H1 (cell line): ENCODE measurements at regions not wholly inside any gene's neighbourhood (a gene's known extent, or its start where the extent isn't known, plus 50 kb on each side); places are given as distances from the start of the nearest gene placed in this dataset.

Source experiments
- CEBPB ChIP-seq: IDR thresholded peaks from 2 replicates; pipeline ENCODE4 v1.6.1; 2012; ENCODE audit warnings: low read depth, low read length
- TAF7 ChIP-seq: optimal IDR thresholded peaks from 2 replicates; pipeline ENCODE3; 2011; ENCODE audit warnings: low read depth, mild to moderate bottlenecking, inconsistent platforms, low read length, moderate library complexity, borderline replicate concordance
- TF ChIP-seq, protein P1 (sequence below), 3 experiments: IDR thresholded peaks; 1 replicate in 2 of 3; 2 replicates in 1 of 3; pipeline versions ENCODE4 v1.5.1 to v1.6.1; 2011; ENCODE audit warnings: low read length in 3 of 3, mild to moderate bottlenecking in 3 of 3, inconsistent platforms in 2 of 3, low read depth in 1 of 3, moderate library complexity in 1 of 3; ENCODE audit not compliant: insufficient read depth in 1 of 3; ENCODE audit errors: control extremely low read depth in 1 of 3

DNA sequence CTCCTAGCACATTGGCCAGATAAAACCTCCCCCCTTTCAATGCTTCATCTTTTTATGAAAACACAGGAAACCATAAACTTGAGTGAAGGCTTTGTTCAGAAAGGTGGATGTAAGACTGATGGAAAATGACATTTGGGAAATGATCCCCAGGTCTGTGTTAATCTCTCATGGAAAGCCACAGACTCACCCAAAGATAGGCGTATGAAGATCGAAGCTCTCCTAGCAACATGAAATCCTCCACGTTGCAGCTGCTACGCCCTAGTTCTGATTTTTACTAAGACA, 63.4 kb upstream of the PTGR2 start (continued):
- TF ChIP-seq, protein P1, sequence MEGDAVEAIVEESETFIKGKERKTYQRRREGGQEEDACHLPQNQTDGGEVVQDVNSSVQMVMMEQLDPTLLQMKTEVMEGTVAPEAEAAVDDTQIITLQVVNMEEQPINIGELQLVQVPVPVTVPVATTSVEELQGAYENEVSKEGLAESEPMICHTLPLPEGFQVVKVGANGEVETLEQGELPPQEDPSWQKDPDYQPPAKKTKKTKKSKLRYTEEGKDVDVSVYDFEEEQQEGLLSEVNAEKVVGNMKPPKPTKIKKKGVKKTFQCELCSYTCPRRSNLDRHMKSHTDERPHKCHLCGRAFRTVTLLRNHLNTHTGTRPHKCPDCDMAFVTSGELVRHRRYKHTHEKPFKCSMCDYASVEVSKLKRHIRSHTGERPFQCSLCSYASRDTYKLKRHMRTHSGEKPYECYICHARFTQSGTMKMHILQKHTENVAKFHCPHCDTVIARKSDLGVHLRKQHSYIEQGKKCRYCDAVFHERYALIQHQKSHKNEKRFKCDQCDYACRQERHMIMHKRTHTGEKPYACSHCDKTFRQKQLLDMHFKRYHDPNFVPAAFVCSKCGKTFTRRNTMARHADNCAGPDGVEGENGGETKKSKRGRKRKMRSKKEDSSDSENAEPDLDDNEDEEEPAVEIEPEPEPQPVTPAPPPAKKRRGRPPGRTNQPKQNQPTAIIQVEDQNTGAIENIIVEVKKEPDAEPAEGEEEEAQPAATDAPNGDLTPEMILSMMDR (IDR thresholded peaks at IDR 0.05; ENCODE audit: control extremely low read depth in 1 of 3, insufficient read depth in 1 of 3, low read depth in 1 of 3, low read length in 3 of 3) = no peak
- TF ChIP-seq CEBPB (no peak), TAF7 (no peak)
